NCI-H82 (cell line): ENCODE measurements at regions not wholly inside any gene's neighbourhood (a gene's known extent, or its start where the extent isn't known, plus 50 kb on each side); places are given as distances from the start of the nearest gene placed in this dataset.
A peak's percentile ranks its signal among the peaks of the same experiment; 100 is the strongest.

Experiments used
- DNase-seq: peaks from one replicate; lab custom pipeline; 2025; lab: John Stamatoyannopoulos, UW

- no peak for DNase-seq
Measured at GRCh38 chr18:51582551-51582950, 385.1 kb upstream of the MEX3C start.

- DNase-seq: peak; percentile 39
Measured at GRCh38 chr18:51588616-51589015, 391.1 kb upstream of the MEX3C start.

- DNase-seq: no peak
Measured at GRCh38 chr18:51593931-51594330, 396.4 kb upstream of the MEX3C start.

GRCh38 chr18:51603111-51603510, 405.6 kb upstream of the MEX3C start:
- DNase-seq: peak; percentile 62

GRCh38 chr18:51603551-51603950, 406.1 kb upstream of the MEX3C start:
- peak; percentile 87 for DNase-seq

- DNase-seq: peak; percentile 7
Measured at GRCh38 chr18:51610481-51610880, 413.0 kb upstream of the MEX3C start.

GRCh38 chr18:51611326-51611725, 413.8 kb upstream of the MEX3C start:
- DNase-seq: no peak

- no peak for DNase-seq
Measured at GRCh38 chr18:51614033-51614432, 416.6 kb upstream of the MEX3C start.

- DNase-seq: no peak
Measured at GRCh38 chr18:51614967-51615571, 417.6 kb upstream of the MEX3C start.

- no peak for DNase-seq
Measured at GRCh38 chr18:51617167-51617566, 419.7 kb upstream of the MEX3C start.

- peak; percentile 3 for DNase-seq
Measured at GRCh38 chr18:51617572-51618260, 420.2 kb upstream of the MEX3C start.

GRCh38 chr18:51619283-51619682, 421.8 kb upstream of the MEX3C start:
- no peak for DNase-seq

- DNase-seq: peak; percentile 86
Measured at GRCh38 chr18:51621113-51621863, 423.8 kb upstream of the MEX3C start.

GRCh38 chr18:51621864-51622160, 424.3 kb upstream of the MEX3C start:
- DNase-seq: peak; percentile 26

- DNase-seq: peak; percentile 99
Measured at GRCh38 chr18:51622702-51623101, 425.2 kb upstream of the MEX3C start.

GRCh38 chr18:51623653-51624052, 426.2 kb upstream of the MEX3C start:
- no peak for DNase-seq

GRCh38 chr18:51630706-51631105, 433.2 kb upstream of the MEX3C start:
- DNase-seq: no peak

GRCh38 chr18:51637881-51638280, 440.4 kb upstream of the MEX3C start:
- no peak for DNase-seq

GRCh38 chr18:51639541-51639940, 442.1 kb upstream of the MEX3C start:
- peak; percentile 98 for DNase-seq

- DNase-seq: peak; percentile 89
Measured at GRCh38 chr18:51643483-51643882, 446.0 kb upstream of the MEX3C start.

- no peak for DNase-seq
Measured at GRCh38 chr18:51645607-51646006, 448.1 kb upstream of the MEX3C start.

- no peak for DNase-seq
Measured at GRCh38 chr18:51647346-51647745, 449.9 kb upstream of the MEX3C start.

GRCh38 chr18:51647942-51648341, 450.5 kb upstream of the MEX3C start:
- no peak for DNase-seq
